HG02798 (cell line): ENCODE measurements at regions not wholly inside any gene's neighbourhood (a gene's known extent, or its start where the extent isn't known, plus 50 kb on each side); places are given as distances from the start of the nearest gene placed in this dataset.

ENCODE experiments used
- ATAC-seq: cut with Tn5 transposase; IDR thresholded peaks from one replicate; pipeline ENCODE4 v1.9.1; 2021; ENCODE audit warnings: mild to moderate bottlenecking; ENCODE audit not compliant: unreplicated experiment, poor library complexity

GRCh38 chr17:73801455-73802100, 157.3 kb upstream of the SDK2 start:
- no peak for ATAC-seq

GRCh38 chr17:73802314-73802713, 158.1 kb upstream of the SDK2 start:
- ATAC-seq = no peak

DNA sequence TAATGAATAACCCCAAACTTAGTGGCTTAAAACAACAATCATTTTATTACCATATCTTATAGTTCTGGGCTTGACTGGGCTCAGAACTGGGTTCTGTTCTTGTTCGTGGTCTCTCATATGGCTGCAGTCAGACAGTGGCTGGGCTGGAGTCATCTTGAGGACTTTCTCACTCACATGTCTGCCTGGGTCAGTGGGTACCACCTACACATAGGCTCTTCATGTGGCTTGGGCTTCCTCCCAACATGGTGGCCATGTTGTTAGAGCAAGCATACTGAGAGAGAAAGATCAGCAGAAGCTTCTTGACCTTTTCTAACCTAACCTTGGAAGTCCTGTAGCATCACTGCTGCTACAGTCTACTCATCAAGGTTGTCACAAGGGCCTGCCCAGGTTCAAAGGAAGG, 158.6 kb upstream of the SDK2 start:
- no peak for ATAC-seq

- ATAC-seq = no peak
Measured at GRCh38 chr17:73803964-73804435, 159.8 kb upstream of the SDK2 start.

DNA sequence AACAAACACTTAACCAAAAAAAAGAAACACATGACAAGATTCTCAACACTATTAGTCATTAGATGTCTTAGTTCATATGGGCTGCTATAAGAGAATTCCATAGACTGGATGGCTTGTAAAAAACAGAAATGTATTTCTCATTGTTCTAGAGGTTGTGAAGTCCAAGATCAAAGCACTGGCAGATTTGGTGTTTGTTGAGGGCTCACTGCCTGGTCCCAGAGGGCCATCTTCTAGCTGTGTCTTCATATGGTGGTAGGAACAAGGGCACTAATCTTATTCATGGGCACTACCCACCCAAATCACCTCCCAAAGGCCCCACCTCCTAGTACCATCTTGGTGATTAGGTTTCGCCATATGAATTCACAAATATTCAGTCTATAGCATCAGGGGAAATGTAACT, 162.5 kb upstream of the SDK2 start:
- ATAC-seq = no peak

DNA sequence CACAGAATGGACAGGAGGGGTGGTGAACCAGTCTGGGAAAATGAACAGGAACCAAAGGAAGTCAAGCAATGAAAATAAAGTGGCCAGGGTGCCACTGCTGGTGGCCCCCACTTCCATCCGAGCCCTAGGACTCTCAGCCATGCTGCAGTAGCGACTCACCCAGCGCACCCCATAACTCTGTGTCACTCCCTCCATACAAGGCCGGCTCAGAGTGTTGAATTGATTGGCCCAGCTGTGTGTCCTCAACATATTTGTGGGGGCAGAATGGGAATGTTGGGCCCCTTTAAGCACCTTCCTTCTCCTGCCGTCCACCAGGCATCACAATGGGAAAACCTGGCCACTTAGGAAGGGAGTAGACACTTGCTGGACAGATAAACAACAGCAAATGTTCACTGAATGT, 169.0 kb upstream of the SDK2 start:
- no peak for ATAC-seq

GRCh38 chr17:73814075-73814474, 169.8 kb upstream of the SDK2 start:
- ATAC-seq = no peak

DNA sequence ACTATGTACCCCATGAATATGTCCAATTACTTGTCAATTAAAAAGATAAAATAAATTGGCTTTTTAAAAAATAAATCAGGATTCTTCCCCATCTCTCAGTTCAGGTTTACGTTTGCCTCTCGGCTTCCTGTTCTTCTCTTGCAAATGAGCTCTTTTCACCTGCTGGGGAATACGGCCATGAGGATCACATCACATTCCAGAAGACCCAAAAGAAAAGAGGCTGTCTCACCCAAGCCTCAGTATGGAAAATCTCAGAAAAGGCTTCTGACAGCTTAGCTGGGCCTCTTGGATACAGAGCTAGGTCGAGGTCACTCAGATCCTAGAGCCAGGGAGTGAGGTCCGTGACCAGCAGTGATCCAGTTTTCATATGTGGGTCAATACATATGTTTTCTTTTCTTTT, 171.2 kb upstream of the SDK2 start:
- no peak for ATAC-seq

DNA sequence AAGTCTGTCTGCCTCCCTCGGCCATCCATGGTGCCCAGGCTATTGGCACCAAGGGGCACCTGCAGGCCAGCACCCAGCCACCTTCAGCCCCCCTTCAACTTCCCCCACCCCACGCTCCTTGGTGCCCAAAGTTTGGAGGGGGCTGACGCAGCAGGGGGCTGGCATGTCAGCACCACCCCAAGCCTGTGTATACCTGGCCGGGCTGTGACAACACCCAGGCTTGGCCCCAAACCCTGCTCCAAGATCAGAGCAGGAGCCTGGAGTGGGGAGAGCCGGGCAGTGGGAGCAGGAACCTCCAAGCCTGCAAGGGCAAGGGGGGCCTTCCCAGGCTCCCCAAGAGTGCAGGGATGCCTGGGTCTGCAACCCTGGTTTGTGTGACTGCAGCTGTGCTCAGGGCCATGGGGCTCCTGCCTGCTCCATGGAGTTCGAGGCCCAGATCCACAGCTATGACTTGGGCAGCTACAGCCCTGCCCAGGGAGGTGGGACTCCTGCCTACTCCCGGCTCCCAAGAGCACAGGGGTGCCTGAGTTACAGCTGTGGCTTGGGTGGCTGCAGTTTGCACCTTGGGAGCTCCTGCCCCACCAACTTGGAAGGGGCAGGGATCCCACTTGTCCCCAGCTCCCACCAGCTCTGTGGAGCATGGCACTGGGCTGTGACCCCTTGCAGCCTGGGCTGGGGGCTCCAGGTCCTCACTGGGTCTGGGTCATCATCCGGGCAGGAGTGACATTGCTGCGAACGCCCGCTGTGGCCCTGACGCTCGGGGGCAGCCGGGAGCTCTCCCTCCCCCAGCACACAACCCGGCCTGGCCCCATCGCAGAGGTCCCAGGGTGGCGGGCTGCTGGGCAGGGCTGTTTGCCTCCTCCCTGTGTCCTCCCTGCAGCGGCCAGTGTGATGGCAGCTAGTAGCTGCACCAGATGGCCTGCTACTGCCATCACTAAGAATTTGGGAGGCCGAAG, 175.5 kb upstream of the SDK2 start:
- no peak for ATAC-seq

DNA sequence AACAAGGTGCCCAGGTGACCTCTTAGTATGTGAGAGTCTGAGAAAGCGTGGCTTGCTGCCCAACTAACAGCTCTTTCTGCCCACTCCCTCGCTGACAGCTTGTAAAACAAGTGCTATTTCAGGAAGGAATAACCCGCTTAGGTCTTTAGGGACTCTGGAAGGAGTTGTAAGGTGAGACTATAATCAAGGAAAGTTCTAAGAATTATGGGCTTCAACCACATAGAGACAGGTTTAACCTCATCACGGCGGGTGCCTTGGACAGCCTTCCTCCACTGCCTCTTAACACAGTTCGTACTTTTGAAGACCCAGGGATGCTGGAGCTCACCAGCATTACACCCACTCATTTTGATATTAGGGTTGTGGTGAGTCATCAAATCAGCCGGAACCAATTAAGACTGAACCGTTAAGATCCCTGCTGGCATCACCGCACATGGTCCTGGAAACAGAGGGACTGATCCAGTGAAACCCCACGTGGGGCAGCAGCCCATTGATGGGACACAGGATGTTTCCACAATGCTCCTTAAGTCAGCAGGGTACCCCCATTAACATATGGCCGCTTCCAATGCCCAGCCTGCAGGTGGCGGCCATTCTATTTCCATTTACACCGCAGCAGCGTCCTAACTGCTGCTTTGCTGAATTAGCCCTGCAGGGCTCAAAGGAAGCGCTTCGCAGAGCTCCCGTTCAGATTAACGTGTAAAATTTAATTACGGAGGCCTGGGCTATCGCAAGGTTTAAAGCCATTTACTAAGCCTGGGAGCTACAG, 176.6 kb upstream of the SDK2 start:
- no peak for ATAC-seq

DNA sequence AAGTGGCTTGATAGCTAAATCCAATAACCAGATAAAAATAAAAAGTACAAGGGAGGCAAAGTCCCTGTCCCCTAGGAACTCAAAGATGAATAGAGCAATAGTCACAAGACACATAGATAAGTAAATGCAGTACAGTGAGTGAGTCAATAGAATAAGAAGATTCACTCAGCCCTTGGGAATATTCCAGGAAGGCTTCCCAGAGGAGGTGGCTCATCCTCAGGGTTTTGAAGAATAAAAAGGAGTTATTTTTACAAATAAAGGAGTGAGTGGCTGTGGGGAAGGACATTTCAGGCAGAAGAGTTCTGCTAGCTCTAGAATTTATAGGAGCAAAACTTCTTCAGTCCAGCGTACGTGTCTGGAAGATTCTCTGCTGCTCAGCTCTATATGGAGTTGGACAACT, 177.4 kb upstream of the SDK2 start:
- no peak for ATAC-seq

GRCh38 chr17:73822371-73822770, 178.1 kb upstream of the SDK2 start:
- ATAC-seq = no peak

DNA sequence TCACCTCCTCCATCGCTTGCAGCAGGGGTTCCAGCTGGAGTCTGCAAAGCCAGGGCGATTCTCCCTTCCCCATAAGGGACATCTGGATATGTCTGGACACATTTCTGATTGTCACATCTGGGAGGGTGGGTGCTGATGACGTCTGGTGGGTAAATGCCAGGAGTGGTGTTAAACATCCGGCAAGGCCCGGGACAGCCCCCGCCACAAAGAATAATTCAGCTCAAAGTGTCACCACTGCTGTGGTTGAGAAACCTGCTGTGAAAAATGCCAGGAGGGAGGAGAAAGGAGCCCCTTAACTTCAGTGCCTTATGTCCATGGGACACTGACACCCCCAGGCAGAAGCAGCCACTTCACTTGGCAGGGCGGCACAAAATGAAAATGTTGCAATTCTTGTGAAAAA, 179.4 kb upstream of the SDK2 start:
- no peak for ATAC-seq

GRCh38 chr17:73824321-73824720, 180.1 kb upstream of the SDK2 start:
- ATAC-seq = no peak

DNA sequence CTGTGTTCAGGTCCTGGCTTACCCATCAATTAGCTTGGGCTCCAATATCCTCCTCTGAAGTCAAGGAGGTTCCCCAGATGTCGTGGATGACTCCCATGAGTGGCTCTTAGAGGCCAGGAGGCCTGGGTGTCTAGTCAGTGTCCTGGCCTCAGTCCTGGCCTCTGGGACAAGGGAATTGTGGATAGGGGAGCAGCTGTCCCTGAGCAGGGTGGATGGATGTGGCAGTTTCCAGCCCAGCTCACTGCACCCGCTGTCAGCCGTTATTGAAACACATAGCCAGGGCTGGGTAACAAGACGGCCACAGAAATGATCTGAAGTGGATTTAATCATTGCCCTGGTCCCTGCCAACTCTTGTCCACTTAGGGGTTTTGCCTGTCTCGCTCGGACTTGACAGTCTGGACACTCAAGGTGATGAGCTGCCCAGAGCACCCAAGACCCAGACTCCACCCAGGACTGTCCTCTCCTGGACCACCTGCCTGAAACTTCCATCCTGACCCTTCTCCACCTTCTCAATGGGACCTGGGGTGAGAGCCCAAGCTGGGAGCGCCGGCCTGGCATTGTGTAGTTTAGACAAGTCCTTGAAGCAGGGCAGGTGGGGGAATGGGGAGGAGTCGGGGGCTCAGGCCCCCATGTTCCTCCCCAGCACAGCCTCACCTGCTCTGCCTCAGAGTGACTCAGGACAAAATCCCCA, 182.1 kb upstream of the SDK2 start:
- no peak for ATAC-seq

DNA sequence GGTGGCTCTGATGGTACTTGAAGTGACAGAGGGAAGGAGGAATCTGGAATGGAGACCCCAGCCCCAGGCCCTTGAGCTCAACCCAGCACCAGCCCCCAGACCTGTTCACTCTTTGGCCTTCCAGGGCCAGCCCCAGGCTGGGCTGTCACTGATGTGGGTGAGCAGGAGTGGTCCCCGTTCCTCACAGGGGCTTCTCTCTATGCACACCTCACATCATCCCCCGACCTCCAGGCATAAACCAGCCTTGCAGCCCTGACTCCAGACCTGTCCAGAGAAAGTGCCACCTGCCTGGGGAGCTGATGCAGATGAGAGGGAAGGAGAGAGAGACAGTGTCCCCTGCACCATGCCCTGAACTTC, 182.6 kb upstream of the SDK2 start:
- no peak for ATAC-seq

DNA sequence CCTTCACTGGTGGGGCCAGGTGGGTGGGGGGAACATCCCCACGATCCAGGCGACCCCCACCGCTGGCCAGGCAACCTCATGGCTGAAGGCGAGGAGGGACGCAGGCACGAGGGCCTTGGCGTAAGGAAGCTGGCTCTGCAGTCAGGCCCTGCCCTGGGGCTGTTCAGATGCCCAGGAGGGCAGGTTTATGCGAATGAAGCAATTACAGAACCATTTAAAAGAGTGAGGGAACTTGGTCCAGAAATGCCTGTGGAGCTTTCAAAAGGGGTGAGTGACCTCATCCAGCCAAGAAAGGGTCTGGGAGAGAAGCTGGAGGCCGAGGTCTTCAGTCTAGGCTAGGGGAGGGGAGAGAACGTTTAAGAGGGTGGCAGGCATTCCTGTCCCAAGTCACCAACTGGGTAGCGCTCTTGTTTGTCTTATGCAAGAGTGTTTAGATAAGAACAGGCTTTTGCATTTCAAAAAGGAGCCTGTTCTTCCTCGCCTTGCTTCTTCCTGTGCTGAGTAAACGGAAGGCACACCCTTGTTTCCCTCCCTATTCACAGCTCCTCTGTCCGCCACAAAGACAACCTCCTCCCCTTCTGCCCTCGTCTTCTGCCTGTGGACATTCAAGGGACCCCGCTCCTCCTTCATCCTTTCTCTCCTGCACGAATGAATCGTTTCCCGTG, 183.5 kb upstream of the SDK2 start:
- ATAC-seq = no peak

GRCh38 chr17:73829676-73830280, 185.5 kb upstream of the SDK2 start:
- ATAC-seq = no peak

GRCh38 chr17:73831699-73832098, 187.5 kb upstream of the SDK2 start:
- ATAC-seq = no peak
